GM21390 (cell line): ENCODE measurements at regions not wholly inside any gene's neighbourhood (a gene's known extent, or its start where the extent isn't known, plus 50 kb on each side); places are given as distances from the start of the nearest gene placed in this dataset.
"Not testable (repeated sequence)": the region's sequence is repeated elsewhere in the genome, so short reads cannot be mapped to it uniquely, and the experiment has no call there.

Experiments
- ATAC-seq: cut with Tn5 transposase; IDR thresholded peaks from one replicate; pipeline ENCODE4 v1.9.1; 2021; ENCODE audit not compliant: unreplicated experiment

DNA sequence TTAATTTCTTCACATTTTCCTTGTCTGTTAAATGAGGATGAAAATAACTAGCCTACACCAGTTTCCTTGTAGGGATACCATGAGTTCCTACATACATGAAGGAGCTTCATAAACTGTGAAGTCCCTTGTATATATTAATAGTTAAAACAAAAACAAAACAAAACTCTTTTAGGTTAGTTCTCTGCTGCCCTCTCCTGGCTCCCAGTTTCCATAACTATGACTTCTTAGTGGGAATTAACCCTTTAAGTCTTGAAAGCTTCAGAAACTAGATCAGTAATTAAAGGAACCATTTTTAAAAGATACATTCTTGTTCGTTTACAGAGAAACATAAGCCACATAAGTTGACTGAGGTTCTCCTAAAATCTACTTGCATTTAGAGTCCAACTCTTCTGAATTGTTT lies 500.0 kb upstream of the C9orf72 start:
- ATAC-seq, result no peak

DNA sequence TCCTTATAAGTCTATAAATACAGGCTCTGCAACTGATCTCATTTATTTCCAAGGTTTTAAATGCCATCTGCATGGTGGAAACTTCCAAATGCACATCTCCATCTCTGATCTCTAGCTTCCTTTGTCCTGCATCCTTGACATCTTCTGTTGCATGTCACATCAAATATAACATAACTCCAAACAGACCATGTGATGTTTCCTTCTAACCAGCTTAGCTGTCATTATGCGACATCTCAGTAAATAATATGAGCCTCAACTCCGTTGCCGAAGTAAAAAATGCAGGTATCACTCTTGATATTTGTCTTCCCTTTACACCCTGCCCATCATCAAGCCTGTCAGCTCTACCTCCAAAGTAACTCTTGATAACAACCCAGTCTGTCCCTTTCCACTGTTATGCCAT lies 506.4 kb upstream of the C9orf72 start:
- ATAC-seq, result no peak

DNA sequence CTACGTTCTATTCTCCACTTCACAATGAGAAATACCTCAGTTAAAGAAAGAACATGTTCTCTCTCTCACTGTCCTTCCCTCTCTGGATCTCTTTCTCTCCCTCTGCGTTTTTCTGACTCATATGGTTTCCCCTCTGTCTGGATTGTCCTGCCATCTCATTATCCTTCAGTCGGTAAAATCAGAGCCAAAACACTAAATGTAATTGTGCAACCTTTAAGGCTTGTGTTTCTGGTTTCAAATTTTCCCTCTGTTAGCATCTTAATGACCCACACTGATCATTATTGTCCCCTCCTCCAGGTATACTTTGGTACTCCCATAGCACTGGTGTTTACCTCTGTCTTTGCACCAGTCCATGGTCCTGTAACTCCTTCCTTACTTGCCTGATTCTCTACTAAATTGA lies 509.4 kb upstream of the C9orf72 start:
- ATAC-seq, result no peak

DNA sequence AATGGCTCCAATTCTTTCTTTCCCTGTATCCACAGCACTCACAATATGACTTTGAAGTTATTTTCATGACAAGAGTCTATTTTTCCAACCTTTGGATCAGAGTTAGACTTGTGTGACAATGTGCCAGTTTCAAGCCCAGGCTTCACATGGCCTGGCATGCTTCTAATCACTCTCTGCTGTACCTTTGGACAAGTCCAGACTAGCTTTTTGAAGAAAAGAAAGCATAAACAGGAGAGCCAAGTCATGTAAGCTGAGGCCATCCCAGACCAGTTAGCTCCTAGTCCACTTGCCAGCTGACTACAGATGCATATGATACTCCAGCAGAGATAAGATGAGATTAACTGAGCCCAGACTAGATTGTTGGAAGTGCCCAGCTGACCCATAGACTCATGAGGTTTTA lies 513.6 kb upstream of the C9orf72 start:
- no peak for ATAC-seq

DNA sequence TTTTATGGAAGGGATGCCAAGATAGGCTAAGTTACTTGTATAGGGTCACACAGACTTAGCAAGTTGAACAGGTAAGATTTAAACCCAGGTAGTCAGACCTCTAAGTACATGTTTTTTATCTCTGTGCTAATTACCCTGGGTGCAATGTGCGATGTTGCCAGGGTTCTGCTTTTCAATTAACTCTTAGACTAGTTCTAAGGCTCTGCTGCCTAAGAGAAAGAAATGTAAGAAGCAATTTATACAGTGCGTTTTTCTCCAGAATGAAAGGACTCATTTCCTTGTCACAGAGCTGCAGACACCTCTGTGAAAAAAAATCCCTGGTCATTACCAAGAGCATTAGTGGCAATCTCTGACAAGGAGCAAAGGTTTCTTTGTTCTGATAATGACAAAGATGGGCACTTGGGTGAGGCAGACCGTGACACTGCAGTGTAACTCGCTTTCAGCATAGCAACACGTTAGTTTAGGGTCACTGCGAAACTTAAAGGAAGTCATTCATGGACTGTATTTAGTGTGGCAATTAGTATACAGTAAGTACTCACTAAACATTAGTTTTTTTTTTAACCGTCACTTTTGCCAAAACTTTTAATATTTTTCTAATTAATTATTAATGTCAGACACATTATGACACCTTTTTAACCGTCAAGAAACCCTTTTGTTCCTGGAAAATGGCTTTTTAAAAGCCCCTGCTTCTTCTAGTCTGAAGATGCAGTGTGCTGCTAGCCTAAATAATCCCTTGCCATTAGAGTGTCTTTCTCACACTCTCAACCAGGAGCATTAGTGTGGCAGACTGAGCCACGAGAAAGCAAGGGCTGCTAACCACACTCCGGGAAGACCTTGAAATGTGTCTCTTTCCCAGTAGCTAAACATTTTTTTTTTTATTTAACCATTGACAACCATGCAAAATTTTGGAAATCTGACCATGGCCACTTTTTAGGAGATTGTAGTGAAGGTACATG lies 520.0 kb upstream of the C9orf72 start:
- no peak for ATAC-seq

DNA sequence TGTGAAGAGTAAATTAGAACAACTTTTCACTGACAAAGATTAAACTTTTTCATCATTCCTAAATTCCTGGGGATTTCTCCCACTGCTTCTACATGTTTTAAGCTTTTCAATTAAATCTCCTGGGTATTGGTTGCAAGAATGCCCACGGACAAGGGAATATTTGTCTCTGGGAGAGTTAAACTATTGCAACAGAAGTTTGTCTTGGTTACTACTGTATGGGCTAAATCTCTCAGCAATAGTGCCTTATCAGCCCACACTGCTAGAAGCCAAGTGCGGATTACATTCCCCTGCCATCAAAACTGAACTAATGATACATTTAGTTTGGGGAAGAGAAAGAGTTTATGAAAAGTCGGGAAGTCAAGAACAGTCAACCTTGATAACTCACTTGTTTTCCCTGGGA lies 528.2 kb upstream of the C9orf72 start:
- no peak for ATAC-seq

DNA sequence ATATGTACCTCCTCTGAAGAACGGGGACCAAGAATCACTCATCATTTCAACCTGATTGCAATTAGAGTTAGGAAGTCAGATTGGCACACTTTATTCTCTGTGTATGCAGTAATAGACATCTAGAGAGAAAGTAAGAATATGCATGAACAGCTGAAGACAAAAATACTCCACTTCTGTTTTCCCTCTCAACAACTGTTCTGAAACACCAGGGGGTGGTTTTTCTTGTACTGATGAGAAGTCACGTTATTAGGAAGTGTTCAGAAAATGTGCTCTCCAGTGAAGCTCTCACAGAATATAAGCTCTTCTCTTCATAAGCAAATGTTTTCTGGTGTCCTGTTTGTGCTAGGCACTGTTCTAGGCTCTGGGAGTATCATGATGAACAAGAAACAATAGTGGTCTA lies 531.7 kb upstream of the C9orf72 start:
- no peak for ATAC-seq

DNA sequence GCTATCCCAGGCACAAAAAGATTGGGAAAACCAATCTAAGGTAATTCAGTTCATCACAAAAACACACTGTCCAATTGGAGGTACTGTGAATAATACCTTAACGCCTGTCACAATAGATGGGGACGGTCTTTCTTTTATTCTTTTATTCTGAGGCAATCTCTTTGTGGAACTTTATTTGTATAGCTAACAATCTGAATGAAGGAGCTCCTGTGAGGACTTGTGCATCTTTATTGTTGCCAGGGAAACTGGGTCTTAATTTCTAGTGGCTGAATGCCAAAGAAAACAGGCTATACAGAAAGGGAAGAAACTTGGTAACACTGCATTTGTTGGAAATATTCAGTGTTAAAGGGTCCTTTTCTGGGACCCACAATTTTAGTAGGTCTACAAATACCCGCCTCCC lies 546.9 kb upstream of the C9orf72 start:
- ATAC-seq, result no peak

DNA sequence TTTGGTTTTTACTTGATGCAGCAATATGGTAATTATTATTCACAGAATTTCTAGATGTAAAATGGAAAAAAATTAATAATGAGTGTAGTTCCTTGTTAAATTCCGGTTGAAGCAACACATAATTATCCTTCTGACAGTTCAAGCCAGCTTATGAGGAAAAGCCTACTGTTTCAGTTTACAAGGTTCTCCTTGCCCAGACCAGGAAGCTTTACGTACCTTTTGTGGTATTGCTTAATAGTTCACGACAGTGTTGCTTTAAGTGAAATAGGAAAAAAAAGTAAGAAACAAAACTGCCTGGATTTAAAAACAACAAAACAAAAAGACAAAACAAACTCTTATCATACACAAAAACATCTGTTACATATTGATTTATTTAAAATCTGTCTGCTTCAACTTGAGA lies 547.3 kb upstream of the C9orf72 start:
- no peak for ATAC-seq

DNA sequence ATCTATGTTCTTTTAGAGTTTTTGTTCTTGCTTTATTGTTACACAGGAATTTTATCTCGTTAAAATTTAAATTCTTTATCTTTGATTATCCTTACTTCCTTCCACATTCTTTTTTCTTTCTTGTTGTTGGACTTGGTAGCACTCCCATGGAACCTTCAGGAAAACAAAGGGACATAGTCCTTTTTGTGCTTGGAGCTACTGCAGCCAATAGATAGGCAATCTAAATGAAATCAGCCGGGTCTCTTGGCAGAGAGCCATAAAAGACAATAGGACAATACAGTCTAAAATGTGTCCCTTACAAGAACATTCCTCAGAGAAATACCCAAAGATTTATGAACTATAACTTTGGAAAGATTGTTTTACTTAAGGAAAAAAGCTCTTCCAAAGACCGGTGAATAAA lies 548.1 kb upstream of the C9orf72 start:
- ATAC-seq, result no peak

DNA sequence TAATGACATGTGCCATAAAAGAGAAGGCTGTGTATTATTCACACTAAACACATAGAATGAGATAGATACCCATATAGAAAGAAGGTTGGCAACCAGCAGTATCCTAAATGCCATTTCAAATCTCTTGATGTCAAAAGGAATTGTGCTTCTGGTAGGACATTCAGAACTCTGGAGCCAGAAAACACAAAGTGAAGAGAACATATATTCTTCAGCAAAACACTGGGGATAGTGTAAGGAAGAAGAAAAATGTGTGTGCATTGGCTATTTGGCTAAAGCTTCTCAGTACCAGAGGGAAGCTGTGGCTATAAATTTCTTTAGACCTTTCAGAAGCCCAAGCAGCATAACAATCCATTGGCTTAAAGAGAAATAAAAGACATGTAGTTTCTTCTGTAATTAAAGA lies 551.6 kb upstream of the C9orf72 start:
- no peak for ATAC-seq

DNA sequence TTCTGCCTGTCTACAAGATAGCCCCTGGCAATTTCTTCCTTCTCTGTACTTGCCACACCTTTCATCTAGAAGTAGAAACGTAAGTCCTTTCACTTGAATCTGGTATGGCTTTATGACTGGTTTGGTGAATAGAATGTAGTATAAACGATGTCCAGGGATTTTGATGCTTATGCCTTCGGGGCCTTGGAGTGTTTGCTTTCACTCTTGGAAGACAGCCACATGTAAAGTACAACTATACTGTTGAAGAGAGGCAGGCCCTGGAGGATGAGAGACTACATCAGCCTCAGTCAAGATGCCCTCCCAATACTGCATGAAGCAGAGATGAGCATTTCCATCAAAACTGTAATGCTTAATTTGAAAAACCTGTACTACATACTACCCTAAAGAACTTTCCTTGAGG lies 553.8 kb upstream of the C9orf72 start:
- ATAC-seq, result no peak

DNA sequence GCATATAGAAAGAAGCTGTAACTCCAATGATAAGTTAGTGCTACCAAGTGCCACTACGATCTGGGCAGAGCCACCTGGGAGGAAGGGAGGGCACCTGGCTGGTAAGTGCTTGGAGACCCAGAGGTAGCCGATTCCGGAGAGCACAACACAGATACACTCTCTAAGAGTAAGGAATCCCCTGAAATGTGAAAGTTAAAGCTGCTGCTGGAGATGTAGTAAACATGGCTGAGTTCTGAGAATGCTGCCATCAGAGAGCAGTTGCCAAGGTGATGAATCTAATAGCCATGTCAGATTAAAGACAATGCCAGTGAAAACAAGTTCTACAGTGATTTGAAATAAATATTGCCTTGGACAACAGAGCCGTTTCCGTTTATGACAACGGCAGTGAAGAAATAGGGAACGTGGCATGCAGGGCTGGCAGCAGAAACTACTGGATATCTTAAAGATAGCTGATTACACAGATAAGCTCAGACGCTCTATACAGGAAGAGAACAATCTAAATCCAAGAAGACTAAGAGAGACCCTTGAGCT lies 561.2 kb upstream of the C9orf72 start:
- no peak for ATAC-seq

DNA sequence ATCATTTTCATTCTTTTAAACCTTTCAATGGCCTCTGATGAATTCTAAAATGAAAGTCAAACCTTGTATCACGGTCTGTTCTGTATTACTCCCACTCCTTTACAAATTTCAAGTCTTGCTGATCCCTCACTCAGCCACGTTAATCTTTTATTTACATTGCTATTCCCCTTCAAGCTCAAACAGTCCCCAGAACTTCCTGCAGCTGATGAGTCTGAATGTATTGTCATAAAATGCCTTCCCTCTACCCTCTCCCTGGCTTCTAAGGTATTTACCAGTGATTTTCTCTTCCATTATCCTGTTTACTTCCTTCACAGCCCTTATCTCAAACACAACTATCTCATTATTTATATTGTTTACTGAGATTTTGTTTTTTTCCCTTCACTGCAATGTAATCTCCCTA lies 562.3 kb upstream of the C9orf72 start:
- ATAC-seq, result no peak

DNA sequence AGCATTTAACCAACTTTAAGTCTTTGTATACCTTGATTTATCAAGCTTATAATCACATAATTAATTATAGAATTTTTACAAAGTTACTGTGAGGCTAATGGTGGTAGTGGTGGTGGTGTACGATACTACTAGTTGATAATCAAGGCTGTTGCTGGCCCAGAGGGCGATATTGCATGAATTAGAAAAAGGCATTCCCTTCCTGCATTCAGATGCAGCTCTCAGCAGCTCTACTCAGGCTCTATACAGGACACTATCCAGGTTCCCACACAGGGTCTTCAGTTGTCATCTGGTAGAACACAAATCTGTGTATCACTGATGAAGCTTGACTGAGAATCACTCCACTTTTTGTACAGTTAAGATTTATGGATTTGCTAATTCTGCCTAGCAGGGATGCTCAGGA lies 562.8 kb upstream of the C9orf72 start:
- ATAC-seq, result no peak

DNA sequence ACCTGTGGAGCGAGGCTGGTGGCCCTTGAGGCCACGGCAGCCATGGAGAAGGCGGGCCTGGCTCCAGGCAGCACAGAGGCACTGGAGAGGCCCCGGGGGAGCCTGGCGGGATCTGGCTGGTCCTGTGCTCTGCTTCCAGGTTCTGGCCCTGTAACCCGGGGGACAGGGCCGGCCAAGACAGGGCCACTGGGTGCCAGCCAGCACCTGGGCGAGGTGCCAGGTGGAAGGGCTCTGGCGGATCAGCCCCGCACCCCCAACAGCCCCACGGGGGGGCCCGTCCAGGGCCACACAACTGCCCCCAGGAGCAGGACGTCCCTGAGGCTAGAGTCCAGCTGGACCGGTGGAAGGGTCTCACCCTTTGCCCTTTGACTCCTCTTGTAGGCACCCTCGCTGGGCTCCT lies 574.1 kb upstream of the C9orf72 start:
- ATAC-seq, result not testable (repeated sequence)

DNA sequence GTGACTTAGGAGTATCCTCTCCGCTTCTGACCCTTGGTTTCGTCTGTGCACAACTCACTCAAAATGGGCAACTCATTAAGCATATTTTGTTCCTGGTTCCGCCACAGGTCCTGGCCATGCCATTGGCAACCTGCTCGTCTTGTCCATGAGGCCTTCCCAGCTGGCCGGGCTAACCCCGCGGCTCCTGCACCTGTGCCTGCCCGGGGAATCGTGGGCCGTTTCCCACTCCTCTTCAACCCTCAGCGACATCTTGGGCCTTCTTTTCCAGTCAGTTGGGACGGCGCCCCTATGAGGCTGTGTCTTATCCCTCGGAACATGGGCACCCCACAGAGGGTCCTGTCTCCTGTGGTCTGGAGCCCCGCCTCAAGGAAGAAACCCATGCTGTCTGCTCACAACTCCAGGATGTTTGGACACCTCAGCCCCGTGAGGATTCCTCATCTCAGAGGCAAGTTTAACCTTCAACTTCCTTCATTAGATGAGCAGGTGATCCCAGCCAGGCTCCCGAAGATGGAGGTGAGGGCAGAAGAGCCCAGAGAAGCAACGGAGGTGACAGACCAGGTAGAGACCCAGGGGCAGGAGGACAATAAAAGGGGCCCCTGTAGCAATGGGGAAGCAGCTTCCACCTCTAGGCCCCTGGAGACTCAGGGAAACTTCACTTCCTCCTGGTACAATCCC lies 574.8 kb upstream of the C9orf72 start:
- ATAC-seq, result not testable (repeated sequence)

DNA sequence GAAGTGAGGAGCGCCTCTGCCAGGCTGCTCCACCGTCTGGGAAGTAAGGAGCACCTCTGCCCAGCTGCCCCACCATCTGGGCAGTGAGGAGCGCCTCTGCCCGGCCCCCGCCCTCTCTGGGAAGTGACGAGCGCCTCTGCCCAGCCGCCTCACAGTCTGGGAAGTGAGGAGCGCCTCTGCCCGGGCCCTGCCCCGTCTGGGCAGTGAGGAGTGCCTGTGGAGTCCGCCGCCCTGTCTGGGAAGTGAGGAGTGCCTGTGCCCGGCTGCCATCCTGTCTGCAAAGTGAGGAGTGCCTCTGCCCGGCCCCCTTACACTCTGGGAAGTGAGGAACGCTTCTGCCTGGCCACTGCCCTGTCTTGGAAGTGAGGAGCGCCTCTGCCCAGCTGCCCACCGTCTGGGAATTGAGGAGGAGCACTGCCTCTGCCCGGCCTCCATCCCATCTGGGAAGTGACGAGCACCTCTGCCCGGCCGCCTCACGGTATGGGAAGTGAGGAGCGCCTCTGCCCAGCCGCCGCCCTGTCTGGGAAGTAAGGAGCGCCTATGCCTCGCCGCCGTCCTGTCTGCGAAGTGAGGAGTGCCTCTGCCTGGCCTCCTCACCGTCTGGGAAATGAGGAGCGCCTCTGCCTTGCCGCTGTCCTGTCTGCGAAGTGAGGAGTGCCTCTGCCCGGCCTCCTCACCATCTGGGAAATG lies 576.2 kb upstream of the C9orf72 start:
- not testable (repeated sequence) for ATAC-seq

DNA sequence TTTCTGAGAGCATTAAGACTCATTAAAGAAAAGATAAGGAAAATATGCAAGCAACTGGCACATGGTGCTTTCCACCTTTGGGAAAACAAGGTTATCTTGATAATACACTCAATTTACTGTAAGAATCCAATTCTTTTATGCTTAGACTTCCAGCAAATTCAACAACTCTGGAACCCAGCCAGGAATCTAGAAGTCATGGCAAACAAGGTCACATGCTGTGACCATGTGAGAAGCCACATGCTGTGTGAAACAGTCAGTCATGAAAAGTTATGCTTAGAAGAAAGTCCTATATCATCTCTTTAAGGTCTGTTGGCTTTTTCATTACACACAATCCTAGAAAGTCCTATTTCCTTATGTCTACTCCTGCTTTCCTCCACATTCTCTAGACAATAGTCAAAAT lies 581.8 kb upstream of the C9orf72 start:
- ATAC-seq, result no peak

DNA sequence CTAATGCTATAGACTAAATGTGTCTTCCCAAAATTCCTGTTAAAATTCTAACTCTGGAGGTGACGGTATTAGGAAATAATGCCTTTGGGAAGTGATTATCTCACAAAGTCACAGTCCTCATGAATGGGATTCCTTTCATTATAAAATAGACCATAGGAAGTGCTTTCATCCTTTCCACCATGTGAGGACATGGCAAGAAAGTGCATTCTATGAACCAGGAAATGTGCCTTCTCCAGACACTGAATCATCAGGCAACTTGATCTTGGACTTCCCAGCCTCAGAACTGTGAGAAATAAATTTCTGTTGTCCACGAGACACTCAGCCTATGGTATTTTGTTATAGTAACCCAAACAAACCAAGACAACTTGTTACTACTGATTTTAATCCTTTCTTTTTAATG lies 582.4 kb upstream of the C9orf72 start:
- no peak for ATAC-seq

DNA sequence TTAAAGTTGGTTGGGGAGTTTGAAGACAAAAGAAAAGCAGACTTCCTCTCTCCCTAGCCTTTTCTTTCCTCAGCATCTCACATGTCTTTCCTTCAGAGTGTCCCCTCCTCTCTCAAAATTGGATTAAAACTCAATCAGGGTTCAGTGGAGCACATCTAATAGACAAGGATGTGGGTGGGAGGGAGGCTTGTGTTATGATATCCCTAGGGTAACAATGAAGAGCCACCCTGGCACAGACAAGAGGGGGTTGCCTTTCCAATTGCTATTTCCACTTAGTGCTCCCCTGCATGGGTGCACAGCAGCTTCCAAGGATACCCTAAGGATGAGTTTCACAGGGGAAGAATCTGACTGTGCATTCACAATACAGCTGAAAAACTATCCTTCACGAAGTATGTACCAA lies 585.2 kb upstream of the C9orf72 start:
- no peak for ATAC-seq

DNA sequence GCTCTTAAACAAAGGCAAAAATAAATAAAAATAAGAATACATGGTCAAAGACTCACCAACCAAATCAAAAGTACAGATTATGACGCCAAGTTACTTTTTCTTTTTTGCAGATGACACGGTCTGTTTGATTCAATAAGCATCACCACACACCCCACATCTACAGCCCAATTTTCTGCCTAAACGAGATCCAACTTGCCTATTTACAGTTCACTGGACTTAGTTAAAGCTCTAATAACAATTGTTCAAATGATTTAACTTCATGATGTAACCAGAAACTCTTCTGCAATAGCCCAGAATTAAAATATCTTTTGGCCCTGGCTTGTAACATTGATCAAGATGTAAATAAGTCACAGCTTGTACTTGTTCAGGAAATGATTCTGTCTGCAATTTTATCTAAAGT lies 590.3 kb upstream of the C9orf72 start:
- no peak for ATAC-seq
